ENCODE measurements at regions not wholly inside any gene's neighbourhood (a gene's known extent, or its start where the extent isn't known, plus 50 kb on each side); places are given as distances from the start of the nearest gene placed in this dataset.

- DNase-seq: no peak
- TF ChIP-seq CTCF (IDR thresholded peaks at IDR 0.05): no peak
- no peaks in the 10 kb centered on the region for H3K36me3 Mint-ChIP-seq (ENCODE audit: low read depth)
- H3K9me3 Mint-ChIP-seq: no peaks in the 10 kb centered on the region
- H3K4me3 Mint-ChIP-seq: no peak overlapping the region
- peaks cover 4% of the 10 kb centered on the region for H3K27me3 Mint-ChIP-seq (ENCODE audit: low read depth, poor library complexity)
- H3K27ac Mint-ChIP-seq: no peak overlapping the region
- no peaks in the 10 kb centered on the region for H3K4me1 Mint-ChIP-seq
Observed at GRCh38 chr2:225113371-225114015, 71.2 kb upstream of the DOCK10 start.

GRCh38 chr2:225112362-225113126, 70.3 kb upstream of the DOCK10 start:
- H3K27ac Mint-ChIP-seq: no peak overlapping the region
- H3K27me3 Mint-ChIP-seq (ENCODE audit: low read depth, poor library complexity): peaks cover 4% of the 10 kb centered on the region
- no peak overlapping the region for H3K4me3 Mint-ChIP-seq
- DNase-seq: no peak
- no peak for TF ChIP-seq CTCF (IDR thresholded peaks at IDR 0.05)
- no peaks in the 10 kb centered on the region for H3K4me1 Mint-ChIP-seq
- H3K36me3 Mint-ChIP-seq (ENCODE audit: low read depth): no peaks in the 10 kb centered on the region
- H3K9me3 Mint-ChIP-seq: no peaks in the 10 kb centered on the region

DNA sequence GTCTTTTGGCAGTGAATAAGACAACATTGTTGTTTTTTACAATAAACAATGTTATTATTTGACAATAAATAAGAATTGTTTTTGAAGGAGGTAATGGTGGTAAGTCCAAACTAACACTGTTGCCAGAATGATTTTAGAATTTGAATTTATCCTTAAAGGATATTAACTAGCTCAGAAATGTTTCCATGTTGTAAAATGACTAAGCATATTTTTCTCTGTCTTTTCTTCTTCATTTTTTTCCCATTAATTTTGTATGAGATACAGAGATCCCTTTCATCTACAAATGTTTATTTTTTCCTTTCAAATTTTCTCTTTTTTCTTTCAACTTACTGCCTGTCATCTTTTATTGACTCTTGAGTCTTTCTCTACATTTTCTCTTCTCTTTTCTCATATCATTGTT, 66.5 kb upstream of the DOCK10 start:
- H3K36me3 Mint-ChIP-seq (ENCODE audit: low read depth): no peaks in the 10 kb centered on the region
- peaks cover 4% of the 10 kb centered on the region for H3K27me3 Mint-ChIP-seq (ENCODE audit: low read depth, poor library complexity)
- no peak overlapping the region for H3K27ac Mint-ChIP-seq

GRCh38 chr2:225104971-225105370, 62.7 kb upstream of the DOCK10 start:
- Mint-ChIP-seq H3K9me3 (no peaks in the 10 kb centered on the region), H3K36me3 (ENCODE audit: low read depth) (no peaks in the 10 kb centered on the region), H3K27me3 (ENCODE audit: low read depth, poor library complexity) (no peaks in the 10 kb centered on the region), H3K27ac (no peak overlapping the region), H3K4me3 (no peak overlapping the region), H3K4me1 (no peaks in the 10 kb centered on the region)
- no peak for DNase-seq
- TF ChIP-seq CTCF (IDR thresholded peaks at IDR 0.05): no peak

More for the DNA sequence above, 66.5 kb upstream of the DOCK10 start:
- Mint-ChIP-seq H3K9me3 (no peaks in the 10 kb centered on the region), H3K4me1 (no peaks in the 10 kb centered on the region), H3K4me3 (no peak overlapping the region)
- no peak for DNase-seq
- no peak for TF ChIP-seq CTCF (IDR thresholded peaks at IDR 0.05)

DNA sequence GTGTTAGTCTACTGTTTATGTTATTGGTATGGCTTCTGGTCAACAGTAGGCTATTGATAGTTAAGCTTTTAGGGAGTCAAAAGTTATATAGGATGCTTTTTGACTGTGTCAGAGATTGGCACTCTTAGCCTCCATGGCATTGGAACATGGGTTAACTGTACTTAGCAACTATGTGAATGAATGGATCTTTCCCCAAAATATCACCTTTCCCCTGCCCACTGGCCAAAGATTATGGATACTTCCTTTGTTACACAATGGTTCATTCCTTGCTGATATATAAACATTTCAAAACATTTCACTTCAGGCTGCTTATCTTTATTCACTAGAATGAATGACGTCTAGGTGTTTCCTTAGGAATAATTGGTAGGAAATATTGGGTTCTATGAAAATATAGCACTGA, 62.1 kb upstream of the DOCK10 start:
- Mint-ChIP-seq H3K36me3 (ENCODE audit: low read depth) (no peaks in the 10 kb centered on the region), H3K4me1 (no peaks in the 10 kb centered on the region), H3K9me3 (no peaks in the 10 kb centered on the region), H3K4me3 (no peak overlapping the region), H3K27ac (no peak overlapping the region), H3K27me3 (ENCODE audit: low read depth, poor library complexity) (no peaks in the 10 kb centered on the region)
- no peak for TF ChIP-seq CTCF (IDR thresholded peaks at IDR 0.05)
- DNase-seq: no peak

DNA sequence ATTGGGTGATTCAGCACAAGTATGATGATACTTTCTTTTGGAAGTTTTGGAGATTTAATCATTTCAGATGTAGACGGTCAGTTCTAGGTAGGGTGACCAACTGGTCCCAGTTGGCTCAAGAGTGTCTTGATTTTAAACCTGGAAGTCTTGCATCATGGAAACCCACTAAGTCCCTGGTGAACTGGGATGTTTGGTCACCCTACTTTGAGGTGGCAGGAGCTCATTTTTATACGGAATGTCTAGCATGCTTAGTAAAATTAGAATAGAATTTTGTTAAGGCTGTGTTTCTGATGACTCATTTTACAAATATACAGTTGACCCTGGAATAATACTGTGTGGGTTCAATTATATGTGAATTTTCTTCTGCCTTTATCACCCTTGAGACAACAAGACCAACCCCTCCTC, 61.5 kb upstream of the DOCK10 start:
- DNase-seq: no peak
- Mint-ChIP-seq H3K27ac (no peak overlapping the region), H3K36me3 (ENCODE audit: low read depth) (no peaks in the 10 kb centered on the region), H3K4me3 (no peak overlapping the region), H3K27me3 (ENCODE audit: low read depth, poor library complexity) (no peaks in the 10 kb centered on the region), H3K9me3 (no peaks in the 10 kb centered on the region), H3K4me1 (no peaks in the 10 kb centered on the region)
- TF ChIP-seq CTCF (IDR thresholded peaks at IDR 0.05): no peak
